ENCODE measurements at regions not wholly inside any gene's neighbourhood (a gene's known extent, or its start where the extent isn't known, plus 50 kb on each side); places are given as distances from the start of the nearest gene placed in this dataset.
A peak's percentile ranks its signal among the peaks of the same experiment; 100 is the strongest.

GRCh38 chr2:64311948-64312621 is 141.9 kb upstream of the LGALSL start:
- Histone ChIP-seq H3K9me3 (no peaks in the 10 kb centered on the region), H3K36me3 (no peaks in the 10 kb centered on the region), H3K27me3 (no peaks in the 10 kb centered on the region), H3K4me1 (peaks cover 0 to 15% (median 7%) of the 10 kb centered on the region in 4 donors), H3K4me3 (peak overlapping the region in 1 of 4 donors; percentile 14), H3K27ac (peak overlapping the region; percentile 5 to 60 (median 40))
- WGBS, 2 donors (ENCODE audit: low coverage in 1 of 2): 38 to 59% methylated on average over 5 to 13 of the region's 13 CpGs
- TF ChIP-seq POLR2A (IDR thresholded peaks at IDR 0.05) (no peak), POLR2AphosphoS5 (IDR thresholded peaks at IDR 0.05) (peak in 1 of 3 donors; percentile 44), EP300 (IDR thresholded peaks at IDR 0.05; ENCODE audit: low read depth) (no peak), CTCF (IDR thresholded peaks at IDR 0.05) (peak; percentile 41 to 75 (median 57))
- peak; percentile 78 for DNase-seq
- in situ Hi-C loops (cut with MboI; ENCODE audit: low pct_ligation_motif_present in 1 of 4, low pct_unique_long_range_greater_than_20kb in 1 of 4, low sequenced_read_pairs in 3 of 4) (loop anchor here in 1 of 4 donors (25.0 kb wide), 1 partner anchor 250 kb away; no protein-coding TSS in a partner anchor), intact Hi-C loops (cut with DNase I; ENCODE audit: low total_unique reads) (no loop called here)

GRCh38 chr2:64312622-64313397 is 141.2 kb upstream of the LGALSL start:
- peaks cover 0 to 15% (median 7%) of the 10 kb centered on the region in 4 donors for H3K4me1 ChIP-seq
- in situ Hi-C loops (cut with MboI; ENCODE audit: low pct_ligation_motif_present in 1 of 4, low pct_unique_long_range_greater_than_20kb in 1 of 4, low sequenced_read_pairs in 3 of 4): loop anchor here in 1 of 4 donors (25.0 kb wide), 1 partner anchor 251 kb away; no protein-coding TSS in a partner anchor
- intact Hi-C loops (cut with DNase I; ENCODE audit: low total_unique reads): no loop called here
- no peak for TF ChIP-seq CTCF (IDR thresholded peaks at IDR 0.05)
- no peak for TF ChIP-seq EP300 (IDR thresholded peaks at IDR 0.05; ENCODE audit: low read depth)
- no peak for TF ChIP-seq POLR2A (IDR thresholded peaks at IDR 0.05)
- no peak for TF ChIP-seq POLR2AphosphoS5 (IDR thresholded peaks at IDR 0.05)
- H3K9me3 ChIP-seq: no peaks in the 10 kb centered on the region
- 77 to 83% methylated on average over 10 to 13 of the region's 13 CpGs for WGBS, 2 donors (ENCODE audit: low coverage in 1 of 2)
- no peaks in the 10 kb centered on the region for H3K36me3 ChIP-seq
- H3K27ac ChIP-seq: peak overlapping the region in 2 of 4 donors; percentile 5 to 60
- DNase-seq: no peak
- no peaks in the 10 kb centered on the region for H3K27me3 ChIP-seq
- H3K4me3 ChIP-seq: no peak overlapping the region

- Histone ChIP-seq H3K27me3 (no peaks in the 10 kb centered on the region), H3K27ac (no peak overlapping the region), H3K4me3 (no peak overlapping the region), H3K9me3 (no peaks in the 10 kb centered on the region), H3K36me3 (no peaks in the 10 kb centered on the region), H3K4me1 (peaks cover 0 to 15% (median 7%) of the 10 kb centered on the region in 4 donors)
- intact Hi-C loops (cut with DNase I; ENCODE audit: low total_unique reads): no loop called here
- TF ChIP-seq POLR2AphosphoS5 (IDR thresholded peaks at IDR 0.05): no peak
- TF ChIP-seq EP300 (IDR thresholded peaks at IDR 0.05; ENCODE audit: low read depth): no peak
- no peak for TF ChIP-seq CTCF (IDR thresholded peaks at IDR 0.05)
- no peak for TF ChIP-seq POLR2A (IDR thresholded peaks at IDR 0.05)
- 68% methylated on average over 3 of the region's 3 CpGs; no CpG with 5 or more reads in 1 of the 2 donors for WGBS, 2 donors (ENCODE audit: low coverage in 1 of 2)
- in situ Hi-C loops (cut with MboI; ENCODE audit: low pct_ligation_motif_present in 1 of 4, low pct_unique_long_range_greater_than_20kb in 1 of 4, low sequenced_read_pairs in 3 of 4): loop anchor here in 1 of 4 donors (25.0 kb wide), 1 partner anchor 251 kb away; no protein-coding TSS in a partner anchor
- DNase-seq: no peak
Measured at GRCh38 chr2:64313398-64313723, 140.6 kb upstream of the LGALSL start.

GRCh38 chr2:64315291-64315960 is 138.5 kb upstream of the LGALSL start:
- DNase-seq: no peak
- no peaks in the 10 kb centered on the region for H3K9me3 ChIP-seq
- H3K36me3 ChIP-seq: no peaks in the 10 kb centered on the region
- TF ChIP-seq CTCF (IDR thresholded peaks at IDR 0.05) (no peak), EP300 (IDR thresholded peaks at IDR 0.05; ENCODE audit: low read depth) (no peak), POLR2AphosphoS5 (IDR thresholded peaks at IDR 0.05) (no peak), POLR2A (IDR thresholded peaks at IDR 0.05) (no peak)
- 80 to 90% methylated on average over 6 of the region's 6 CpGs for WGBS, 2 donors (ENCODE audit: low coverage in 1 of 2)
- in situ Hi-C loops (cut with MboI; ENCODE audit: low pct_ligation_motif_present in 1 of 4, low pct_unique_long_range_greater_than_20kb in 1 of 4, low sequenced_read_pairs in 3 of 4): loop anchor here in 2 of 4 donors (5.0 to 25.0 kb wide), 2 partner anchors 253 to 263 kb away; no protein-coding TSS in a partner anchor
- peaks cover 0 to 15% (median 7%) of the 10 kb centered on the region in 4 donors for H3K4me1 ChIP-seq
- H3K27ac ChIP-seq: no peak overlapping the region
- H3K27me3 ChIP-seq: no peaks in the 10 kb centered on the region
- intact Hi-C loops (cut with DNase I; ENCODE audit: low total_unique reads): no loop called here
- no peak overlapping the region for H3K4me3 ChIP-seq
